ENCODE measurements at regions not wholly inside any gene's neighbourhood (a gene's known extent, or its start where the extent isn't known, plus 50 kb on each side); places are given as distances from the start of the nearest gene placed in this dataset.

GRCh38 chr3:162443376-162443775, 946.8 kb downstream of the OTOL1 start:
- TF ChIP-seq CTCF (IDR thresholded peaks at IDR 0.05; ENCODE audit: control extremely low read depth, extremely low read depth, low read depth, missing control alignments), result no peak
- ChIA-PET CTCF (no interaction called here), POLR2A (no interaction called here)
- no peak for DNase-seq (ENCODE audit: extremely low spot score)

DNA sequence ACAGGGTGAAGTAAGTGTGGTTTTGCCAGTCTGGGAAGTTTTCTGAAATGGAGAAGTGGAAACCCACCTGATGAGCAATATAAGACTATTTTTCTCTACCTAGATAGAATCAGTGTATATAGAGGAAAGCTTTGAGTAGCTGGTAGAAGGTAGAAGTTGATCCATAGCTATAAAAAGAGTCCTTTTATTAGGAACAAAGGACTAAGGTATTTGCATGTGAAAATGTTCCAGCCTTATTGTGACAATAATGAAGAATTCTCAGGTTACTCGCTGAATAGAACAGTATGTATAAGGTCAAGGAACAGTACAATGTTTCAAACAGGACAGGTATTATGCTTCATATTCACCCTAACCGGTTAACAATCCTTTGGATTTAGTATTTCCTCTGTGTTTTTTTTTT, 972.2 kb downstream of the OTOL1 start:
- ChIA-PET CTCF (no interaction called here), POLR2A (no interaction called here)
- DNase-seq (ENCODE audit: extremely low spot score), result no peak
- no peak for TF ChIP-seq CTCF (IDR thresholded peaks at IDR 0.05; ENCODE audit: control extremely low read depth, extremely low read depth, low read depth, missing control alignments)

DNA sequence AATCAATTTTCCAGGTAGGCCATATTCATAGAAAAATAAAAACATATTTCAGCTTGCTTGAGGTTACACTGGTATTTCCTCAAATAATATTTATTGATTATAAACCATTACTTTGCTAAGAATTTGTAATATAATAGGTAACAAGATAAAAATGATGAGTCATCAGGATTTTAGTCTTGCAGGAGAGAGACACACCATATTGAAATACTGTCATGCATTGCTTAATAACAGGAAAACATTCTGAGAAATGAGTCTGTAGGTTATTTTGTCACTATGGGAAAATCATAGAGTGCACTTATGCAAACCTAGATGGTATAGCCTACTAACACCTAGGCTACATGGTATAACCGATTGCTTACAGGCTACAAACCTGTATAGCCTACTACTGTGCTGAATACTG, 990.5 kb downstream of the OTOL1 start:
- TF ChIP-seq CTCF (IDR thresholded peaks at IDR 0.05; ENCODE audit: control extremely low read depth, extremely low read depth, low read depth, missing control alignments), result no peak
- DNase-seq (ENCODE audit: extremely low spot score), result no peak
- CTCF ChIA-PET, result no interaction called here
- POLR2A ChIA-PET, result no interaction called here

GRCh38 chr3:162489853-162490252, 993.2 kb downstream of the OTOL1 start:
- no peak for DNase-seq (ENCODE audit: extremely low spot score)
- POLR2A ChIA-PET, result no interaction called here
- CTCF ChIA-PET, result no interaction called here
- TF ChIP-seq CTCF (IDR thresholded peaks at IDR 0.05; ENCODE audit: control extremely low read depth, extremely low read depth, low read depth, missing control alignments), result no peak

DNA sequence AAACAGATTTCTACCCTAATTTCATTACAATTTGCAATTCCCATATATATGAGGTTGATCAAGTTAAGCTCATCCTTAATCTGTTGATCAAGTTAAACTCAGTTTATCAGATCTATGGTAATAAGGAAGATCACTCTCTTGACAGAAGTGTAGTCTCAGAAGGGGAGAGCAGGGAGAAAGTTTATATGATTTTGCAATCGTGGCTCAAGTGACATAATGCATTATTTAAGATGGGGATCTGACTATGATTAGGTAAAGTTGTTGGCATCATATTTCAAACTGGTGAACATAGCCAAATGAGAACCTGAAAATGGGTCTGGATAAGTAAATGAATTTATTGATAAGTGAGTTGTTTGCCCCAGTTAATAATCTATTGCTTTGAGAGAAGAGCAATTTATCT, 995.3 kb downstream of the OTOL1 start:
- TF ChIP-seq CTCF (IDR thresholded peaks at IDR 0.05; ENCODE audit: control extremely low read depth, extremely low read depth, low read depth, missing control alignments), result no peak
- DNase-seq (ENCODE audit: extremely low spot score), result no peak
- ChIA-PET POLR2A (no interaction called here), CTCF (no interaction called here)

GRCh38 chr3:162492446-162493081, 996.0 kb downstream of the OTOL1 start:
- DNase-seq (ENCODE audit: extremely low spot score), result no peak
- POLR2A ChIA-PET, result no interaction called here
- TF ChIP-seq CTCF (IDR thresholded peaks at IDR 0.05; ENCODE audit: control extremely low read depth, extremely low read depth, low read depth, missing control alignments), result no peak
- CTCF ChIA-PET, result no interaction called here

- TF ChIP-seq CTCF (IDR thresholded peaks at IDR 0.05; ENCODE audit: control extremely low read depth, extremely low read depth, low read depth, missing control alignments), result no peak
- CTCF ChIA-PET, result interaction anchor here (0.7 kb wide), 1 partner anchor 17 kb away, joined by 3 read pairs; no protein-coding TSS in a partner anchor
- DNase-seq (ENCODE audit: extremely low spot score), result no peak
- POLR2A ChIA-PET, result no interaction called here
Observed at GRCh38 chr3:162498626-162499025, 1002.0 kb downstream of the OTOL1 start.
